ENCODE measurements at regions not wholly inside any gene's neighbourhood (a gene's known extent, or its start where the extent isn't known, plus 50 kb on each side); places are given as distances from the start of the nearest gene placed in this dataset.
"Not testable (repeated sequence)": the region's sequence is repeated elsewhere in the genome, so short reads cannot be mapped to it uniquely, and the experiment has no call there.

- H3K36me3 ChIP-seq (ENCODE audit: control insufficient read depth in 4 of 4, insufficient read depth in 4 of 4, low read length in 3 of 4), result no peaks in the 10 kb centered on the region
- DNase-seq, result no peak
- no peaks in the 10 kb centered on the region for H3K4me1 ChIP-seq (ENCODE audit: control extremely low read depth in 1 of 4, control insufficient read depth in 4 of 4, insufficient read depth in 4 of 4, low read length in 3 of 4)
- H3K9me3 ChIP-seq (ENCODE audit: control extremely low read depth in 1 of 5, control insufficient read depth in 4 of 5, insufficient read depth in 2 of 5, low read depth in 1 of 5, low read length in 4 of 5), result peaks cover 0 to 2% (median 0%) of the 10 kb centered on the region in 5 experiments
- H3K27me3 ChIP-seq (replicated peaks in 2 of 5; ENCODE audit: control insufficient read depth in 4 of 5, insufficient read depth in 5 of 5, low read length in 4 of 5), result no peaks in the 10 kb centered on the region
- H3K4me3 ChIP-seq (ENCODE audit: control insufficient read depth in 1 of 7, extremely low read depth in 1 of 7, insufficient read depth in 4 of 7, low read depth in 2 of 7, low read length in 6 of 7), result no peak overlapping the region
- H3K27ac ChIP-seq (ENCODE audit: insufficient read depth in 1 of 2, low read depth in 1 of 2, low read length in 2 of 2, poor library complexity in 1 of 2, severe bottlenecking in 2 of 2), result no peak overlapping the region
- POLR2A ChIA-PET, result no interaction called here
- no CpG with 5 or more reads among the region's 2 CpGs for WGBS (ENCODE audit: insufficient coverage)
- CTCF ChIA-PET, result no interaction called here
Observed at GRCh38 chr17:22193113-22193512, 500.8 kb downstream of the KCNJ18 start.

- peaks cover 0 to 17% (median 6%) of the 10 kb centered on the region in 5 experiments for H3K9me3 ChIP-seq (ENCODE audit: control extremely low read depth in 1 of 5, control insufficient read depth in 4 of 5, insufficient read depth in 2 of 5, low read depth in 1 of 5, low read length in 4 of 5)
- H3K4me1 ChIP-seq (ENCODE audit: control extremely low read depth in 1 of 4, control insufficient read depth in 4 of 4, insufficient read depth in 4 of 4, low read length in 3 of 4); H3K36me3 ChIP-seq (ENCODE audit: control insufficient read depth in 4 of 4, insufficient read depth in 4 of 4, low read length in 3 of 4); DNase-seq; H3K4me3 ChIP-seq (ENCODE audit: control insufficient read depth in 1 of 7, extremely low read depth in 1 of 7, insufficient read depth in 4 of 7, low read depth in 2 of 7, low read length in 6 of 7); CTCF ChIA-PET; H3K27ac ChIP-seq (ENCODE audit: insufficient read depth in 1 of 2, low read depth in 1 of 2, low read length in 2 of 2, poor library complexity in 1 of 2, severe bottlenecking in 2 of 2); H3K27me3 ChIP-seq (replicated peaks in 2 of 5; ENCODE audit: control insufficient read depth in 4 of 5, insufficient read depth in 5 of 5, low read length in 4 of 5): not testable (repeated sequence)
- POLR2A ChIA-PET, result interaction anchor here (0.6 kb wide), 1 partner anchor 25 kb away, joined by 3 read pairs; no protein-coding TSS in a partner anchor
- WGBS (ENCODE audit: insufficient coverage), result 58% methylated on average over 2 of the region's 2 CpGs
Observed at GRCh38 chr17:22200187-22200586, 507.9 kb downstream of the KCNJ18 start.

- Histone ChIP-seq H3K36me3 (ENCODE audit: control insufficient read depth in 4 of 4, insufficient read depth in 4 of 4, low read length in 3 of 4) (no peaks in the 10 kb centered on the region), H3K27me3 (replicated peaks in 2 of 5; ENCODE audit: control insufficient read depth in 4 of 5, insufficient read depth in 5 of 5, low read length in 4 of 5) (no peaks in the 10 kb centered on the region), H3K27ac (ENCODE audit: insufficient read depth in 1 of 2, low read depth in 1 of 2, low read length in 2 of 2, poor library complexity in 1 of 2, severe bottlenecking in 2 of 2) (no peak overlapping the region), H3K9me3 (ENCODE audit: control extremely low read depth in 1 of 5, control insufficient read depth in 4 of 5, insufficient read depth in 2 of 5, low read depth in 1 of 5, low read length in 4 of 5) (peaks cover 0 to 17% (median 7%) of the 10 kb centered on the region in 5 experiments), H3K4me3 (ENCODE audit: control insufficient read depth in 1 of 7, extremely low read depth in 1 of 7, insufficient read depth in 4 of 7, low read depth in 2 of 7, low read length in 6 of 7) (no peak overlapping the region), H3K4me1 (ENCODE audit: control extremely low read depth in 1 of 4, control insufficient read depth in 4 of 4, insufficient read depth in 4 of 4, low read length in 3 of 4) (no peaks in the 10 kb centered on the region)
- ChIA-PET POLR2A (no interaction called here), CTCF (no interaction called here)
- 86% methylated on average over 12 of the region's 20 CpGs for WGBS (ENCODE audit: insufficient coverage)
- DNase-seq, result no peak
Observed at GRCh38 chr17:22202702-22203101, 510.4 kb downstream of the KCNJ18 start.

- 86% methylated on average over 24 of the region's 29 CpGs for WGBS (ENCODE audit: insufficient coverage)
- Histone ChIP-seq H3K36me3 (ENCODE audit: control insufficient read depth in 4 of 4, insufficient read depth in 4 of 4, low read length in 3 of 4) (no peaks in the 10 kb centered on the region), H3K4me3 (ENCODE audit: control insufficient read depth in 1 of 7, extremely low read depth in 1 of 7, insufficient read depth in 4 of 7, low read depth in 2 of 7, low read length in 6 of 7) (no peak overlapping the region), H3K27me3 (replicated peaks in 2 of 5; ENCODE audit: control insufficient read depth in 4 of 5, insufficient read depth in 5 of 5, low read length in 4 of 5) (no peaks in the 10 kb centered on the region), H3K4me1 (ENCODE audit: control extremely low read depth in 1 of 4, control insufficient read depth in 4 of 4, insufficient read depth in 4 of 4, low read length in 3 of 4) (no peaks in the 10 kb centered on the region), H3K9me3 (ENCODE audit: control extremely low read depth in 1 of 5, control insufficient read depth in 4 of 5, insufficient read depth in 2 of 5, low read depth in 1 of 5, low read length in 4 of 5) (peaks cover 0 to 17% (median 7%) of the 10 kb centered on the region in 5 experiments), H3K27ac (ENCODE audit: insufficient read depth in 1 of 2, low read depth in 1 of 2, low read length in 2 of 2, poor library complexity in 1 of 2, severe bottlenecking in 2 of 2) (no peak overlapping the region)
- DNase-seq, result no peak
- ChIA-PET POLR2A (no interaction called here), CTCF (no interaction called here)
Observed at GRCh38 chr17:22203208-22203715, 510.9 kb downstream of the KCNJ18 start.

GRCh38 chr17:22204076-22204475, 511.8 kb downstream of the KCNJ18 start:
- H3K27me3 ChIP-seq (replicated peaks in 2 of 5; ENCODE audit: control insufficient read depth in 4 of 5, insufficient read depth in 5 of 5, low read length in 4 of 5); H3K4me3 ChIP-seq (ENCODE audit: control insufficient read depth in 1 of 7, extremely low read depth in 1 of 7, insufficient read depth in 4 of 7, low read depth in 2 of 7, low read length in 6 of 7); H3K27ac ChIP-seq (ENCODE audit: insufficient read depth in 1 of 2, low read depth in 1 of 2, low read length in 2 of 2, poor library complexity in 1 of 2, severe bottlenecking in 2 of 2); CTCF ChIA-PET; DNase-seq; POLR2A ChIA-PET; H3K36me3 ChIP-seq (ENCODE audit: control insufficient read depth in 4 of 4, insufficient read depth in 4 of 4, low read length in 3 of 4); H3K4me1 ChIP-seq (ENCODE audit: control extremely low read depth in 1 of 4, control insufficient read depth in 4 of 4, insufficient read depth in 4 of 4, low read length in 3 of 4): not testable (repeated sequence)
- peaks cover 0 to 17% (median 7%) of the 10 kb centered on the region in 5 experiments for H3K9me3 ChIP-seq (ENCODE audit: control extremely low read depth in 1 of 5, control insufficient read depth in 4 of 5, insufficient read depth in 2 of 5, low read depth in 1 of 5, low read length in 4 of 5)
- 90% methylated on average over 12 of the region's 13 CpGs for WGBS (ENCODE audit: insufficient coverage)

- H3K27me3 ChIP-seq (replicated peaks in 2 of 5; ENCODE audit: control insufficient read depth in 4 of 5, insufficient read depth in 5 of 5, low read length in 4 of 5); POLR2A ChIA-PET; CTCF ChIA-PET; H3K9me3 ChIP-seq (ENCODE audit: control extremely low read depth in 1 of 5, control insufficient read depth in 4 of 5, insufficient read depth in 2 of 5, low read depth in 1 of 5, low read length in 4 of 5); H3K4me3 ChIP-seq (ENCODE audit: control insufficient read depth in 1 of 7, extremely low read depth in 1 of 7, insufficient read depth in 4 of 7, low read depth in 2 of 7, low read length in 6 of 7); H3K27ac ChIP-seq (ENCODE audit: insufficient read depth in 1 of 2, low read depth in 1 of 2, low read length in 2 of 2, poor library complexity in 1 of 2, severe bottlenecking in 2 of 2); H3K36me3 ChIP-seq (ENCODE audit: control insufficient read depth in 4 of 4, insufficient read depth in 4 of 4, low read length in 3 of 4); DNase-seq; H3K4me1 ChIP-seq (ENCODE audit: control extremely low read depth in 1 of 4, control insufficient read depth in 4 of 4, insufficient read depth in 4 of 4, low read length in 3 of 4): not testable (repeated sequence)
- WGBS (ENCODE audit: insufficient coverage), result 80% methylated on average over 7 of the region's 12 CpGs
Observed at GRCh38 chr17:22210212-22210611, 517.9 kb downstream of the KCNJ18 start.

GRCh38 chr17:22213169-22213568, 520.8 kb downstream of the KCNJ18 start:
- 65% methylated on average over 4 of the region's 4 CpGs for WGBS (ENCODE audit: insufficient coverage)
- H3K4me3 ChIP-seq (ENCODE audit: control insufficient read depth in 1 of 7, extremely low read depth in 1 of 7, insufficient read depth in 4 of 7, low read depth in 2 of 7, low read length in 6 of 7); H3K36me3 ChIP-seq (ENCODE audit: control insufficient read depth in 4 of 4, insufficient read depth in 4 of 4, low read length in 3 of 4); POLR2A ChIA-PET; H3K4me1 ChIP-seq (ENCODE audit: control extremely low read depth in 1 of 4, control insufficient read depth in 4 of 4, insufficient read depth in 4 of 4, low read length in 3 of 4); H3K27ac ChIP-seq (ENCODE audit: insufficient read depth in 1 of 2, low read depth in 1 of 2, low read length in 2 of 2, poor library complexity in 1 of 2, severe bottlenecking in 2 of 2); CTCF ChIA-PET; H3K27me3 ChIP-seq (replicated peaks in 2 of 5; ENCODE audit: control insufficient read depth in 4 of 5, insufficient read depth in 5 of 5, low read length in 4 of 5); DNase-seq: not testable (repeated sequence)
- H3K9me3 ChIP-seq (ENCODE audit: control extremely low read depth in 1 of 5, control insufficient read depth in 4 of 5, insufficient read depth in 2 of 5, low read depth in 1 of 5, low read length in 4 of 5), result peaks cover 0 to 10% (median 7%) of the 10 kb centered on the region in 5 experiments

All from common myeloid progenitor, CD34-positive (primary cell).